Activated CD4-positive, alpha-beta T cell treated with anti-CD3 and anti-CD28 coated beads, Interleukin-2, amount 50 U/mL, for 24 hours (primary cell): ENCODE measurements at regions not wholly inside any gene's neighbourhood (a gene's known extent, or its start where the extent isn't known, plus 50 kb on each side); places are given as distances from the start of the nearest gene placed in this dataset.
"Not testable (repeated sequence)": the region's sequence is repeated elsewhere in the genome, so short reads cannot be mapped to it uniquely, and the experiment has no call there.

Experiments used
- DNase-seq, 2 donors: peaks; one replicate each; pipeline ENCODE4 v3.0.0-alpha.2; 2020; ENCODE audit warnings: low read depth in 1 of 2, low spot score in 1 of 2

GRCh38 chr15:99485153-99485961 lies 80.4 kb upstream of the MEF2A start:
- no peak for DNase-seq

- no peak for DNase-seq
These were observed 79.8 kb upstream of the MEF2A start for GRCh38 chr15:99485992-99486370.

- DNase-seq: no peak
These were observed 79.1 kb upstream of the MEF2A start for GRCh38 chr15:99486371-99487336.

- no peak for DNase-seq
These were observed 78.5 kb upstream of the MEF2A start for GRCh38 chr15:99487337-99487730.

GRCh38 chr15:99492275-99492674 lies 73.5 kb upstream of the MEF2A start:
- no peak for DNase-seq

GRCh38 chr15:99492716-99493115 lies 73.1 kb upstream of the MEF2A start:
- no peak for DNase-seq

- no peak for DNase-seq
These were observed 72.3 kb upstream of the MEF2A start for GRCh38 chr15:99493461-99493860.

GRCh38 chr15:99494536-99495233 lies 71.1 kb upstream of the MEF2A start:
- not testable (repeated sequence) for DNase-seq

- no peak for DNase-seq
These were observed 70.1 kb upstream of the MEF2A start for GRCh38 chr15:99495430-99496301.

- no peak for DNase-seq
These were observed 69.5 kb upstream of the MEF2A start for GRCh38 chr15:99496302-99496629.

- DNase-seq: no peak
These were observed 63.6 kb upstream of the MEF2A start for GRCh38 chr15:99502182-99502581.

GRCh38 chr15:99502661-99503060 lies 63.1 kb upstream of the MEF2A start:
- no peak for DNase-seq

GRCh38 chr15:99503411-99503810 lies 62.4 kb upstream of the MEF2A start:
- DNase-seq: no peak

GRCh38 chr15:99504071-99504822 lies 61.5 kb upstream of the MEF2A start:
- DNase-seq: no peak

- no peak for DNase-seq
These were observed 60.8 kb upstream of the MEF2A start for GRCh38 chr15:99504823-99505551.

- DNase-seq: no peak
These were observed 59.4 kb upstream of the MEF2A start for GRCh38 chr15:99506399-99506798.

- DNase-seq: no peak
These were observed 58.7 kb upstream of the MEF2A start for GRCh38 chr15:99507016-99507503.

- DNase-seq: no peak
These were observed 58.1 kb upstream of the MEF2A start for GRCh38 chr15:99507504-99508310.
